OCI-LY1 (cell line): ENCODE measurements at regions not wholly inside any gene's neighbourhood (a gene's known extent, or its start where the extent isn't known, plus 50 kb on each side); places are given as distances from the start of the nearest gene placed in this dataset.
"Not testable (repeated sequence)": the region's sequence is repeated elsewhere in the genome, so short reads cannot be mapped to it uniquely, and the experiment has no call there.

ENCODE experiments used
- H2AFZ ChIP-seq: fragments of 200-600 bp; sonication (generic), shearing (Covaris generic); 2 replicates; pipeline ENCODE4 v1.6.0; 2014; ENCODE audit warnings: antibody characterized with exemption, mild to moderate bottlenecking, low read length
- H3F3A ChIP-seq: fragments of 200-600 bp; sonication (generic), shearing (Covaris generic); 2 replicates; pipeline ENCODE4 v1.6.0; 2014; ENCODE audit warnings: mild to moderate bottlenecking, antibody characterized with exemption, low read length, moderate library complexity; ENCODE audit not compliant: insufficient read depth
- H3K27ac ChIP-seq: fragments of 200-600 bp; sonication (generic); 2 replicates; pipeline ENCODE4 v1.5.1; 2014; ENCODE audit warnings: low read length, mixed run types, mild to moderate bottlenecking, low read depth; ENCODE audit not compliant: poor library complexity, severe bottlenecking
- H3K27me3 ChIP-seq: fragments of 200-600 bp; sonication (generic); 2 replicates; pipeline ENCODE4 v1.6.0; 2014; ENCODE audit warnings: antibody characterized with exemption, mild to moderate bottlenecking, low read length, moderate library complexity; ENCODE audit not compliant: insufficient read depth
- H3K36me3 ChIP-seq: fragments of 200-600 bp; sonication (generic); 2 replicates; pipeline ENCODE4 v1.6.1; 2014; ENCODE audit warnings: mild to moderate bottlenecking, antibody characterized with exemption, low read length, moderate library complexity, mixed read lengths; ENCODE audit not compliant: insufficient read depth
- H3K4me1 ChIP-seq: fragments of 200-600 bp; sonication (generic); 2 replicates; pipeline ENCODE4 v1.5.1; 2014; ENCODE audit warnings: mild to moderate bottlenecking, low read length, moderate library complexity; ENCODE audit not compliant: insufficient read depth, severe bottlenecking
- H3K4me2 ChIP-seq: fragments of 200-600 bp; sonication (generic), shearing (Covaris generic); 2 replicates; pipeline ENCODE4 v1.6.1; 2014; ENCODE audit warnings: low read length
- H3K4me3 ChIP-seq: fragments of 200-600 bp; sonication (generic); 2 replicates; pipeline ENCODE4 v1.5.1; 2014; ENCODE audit warnings: low read length, low read depth, mild to moderate bottlenecking, mixed read lengths; ENCODE audit not compliant: poor library complexity, severe bottlenecking
- H3K79me2 ChIP-seq: fragments of 200-600 bp; shearing (Covaris generic); 2 replicates; pipeline ENCODE4 v1.6.1; 2016; ENCODE audit warnings: mixed run types, low read length, mixed read lengths; ENCODE audit not compliant: insufficient read depth
- H3K9ac ChIP-seq: fragments of 200-600 bp; sonication (generic), shearing (Covaris generic); 2 replicates; pipeline ENCODE4 v1.6.1; 2014; ENCODE audit warnings: mild to moderate bottlenecking, low read length, mixed read lengths
- H3K9me2 ChIP-seq: fragments of 200-600 bp; sonication (generic), shearing (Covaris generic); 2 replicates; pipeline ENCODE4 v1.6.1; 2014; ENCODE audit warnings: low read depth, mild to moderate bottlenecking, low read length, mixed read lengths
- H3K9me3 ChIP-seq: fragments of 200-600 bp; shearing (Covaris generic); 2 replicates; pipeline ENCODE4 v1.6.1; 2014; ENCODE audit warnings: low read length, mixed read lengths
- H4K20me1 ChIP-seq: fragments of 200-600 bp; sonication (generic), shearing (Covaris generic); 2 replicates; pipeline ENCODE4 v1.6.0; 2016; ENCODE audit warnings: mild to moderate bottlenecking, low read length; ENCODE audit not compliant: insufficient read depth
- CTCF ChIP-seq: fragments of 200-600 bp; sonication (generic), shearing (Covaris generic); IDR thresholded peaks from 2 replicates; pipeline ENCODE4 v1.5.1; 2017; ENCODE audit warnings: mild to moderate bottlenecking, antibody characterized with exemption, low read length, moderate library complexity, mixed read lengths
- EZH2 ChIP-seq: fragments of 200-600 bp; sonication (generic), shearing (Covaris generic); IDR thresholded peaks from 2 replicates; pipeline ENCODE4 v1.8.0; 2017; ENCODE audit warnings: borderline replicate concordance, mixed run types, mild to moderate bottlenecking, antibody characterized with exemption, low read length, moderate library complexity, mixed read lengths

DNA sequence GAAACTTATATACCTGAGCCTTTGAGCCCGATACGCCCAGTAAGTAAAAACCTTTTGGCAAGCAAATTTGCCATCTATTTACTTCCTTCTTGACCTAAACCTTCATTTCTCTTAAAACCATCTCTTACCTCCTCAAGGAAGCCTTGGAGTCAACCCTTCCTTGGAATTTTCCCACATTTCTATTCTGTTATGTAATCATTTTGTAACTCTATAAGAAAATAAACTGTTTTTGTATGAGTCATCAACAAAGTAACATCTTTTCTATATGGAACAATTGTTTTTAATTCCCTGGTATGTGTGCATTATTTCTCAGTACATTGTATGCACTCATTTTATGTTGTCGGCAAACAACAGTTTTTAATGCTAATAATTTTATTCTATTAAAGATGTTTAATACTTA lies 162.0 kb downstream of the TEX36 start:
- no peaks in the 10 kb centered on the region for H3K4me1 ChIP-seq
- no peaks in the 10 kb centered on the region for H3K9me2 ChIP-seq
- H3K27ac ChIP-seq = no peak overlapping the region
- H3K9me3 ChIP-seq = no peaks in the 10 kb centered on the region
- no peaks in the 10 kb centered on the region for H3K79me2 ChIP-seq
- H3K9ac ChIP-seq = no peak overlapping the region
- H4K20me1 ChIP-seq = no peaks in the 10 kb centered on the region
- no peaks in the 10 kb centered on the region for H3K36me3 ChIP-seq
- TF ChIP-seq CTCF = no peak
- no peak for TF ChIP-seq EZH2
- H3F3A ChIP-seq = no peaks in the 10 kb centered on the region
- no peak overlapping the region for H3K4me2 ChIP-seq
- no peak overlapping the region for H2AFZ ChIP-seq
- no peak overlapping the region for H3K4me3 ChIP-seq
- no peaks in the 10 kb centered on the region for H3K27me3 ChIP-seq

- H3K4me2 ChIP-seq, H3K27me3 ChIP-seq, H3K4me1 ChIP-seq, H3K9me2 ChIP-seq, H3K27ac ChIP-seq, H4K20me1 ChIP-seq, H3K9me3 ChIP-seq, H3K79me2 ChIP-seq, H2AFZ ChIP-seq, H3K36me3 ChIP-seq, H3F3A ChIP-seq, H3K4me3 ChIP-seq, H3K9ac ChIP-seq: not testable (repeated sequence)
These were observed 164.6 kb downstream of the TEX36 start for GRCh38 chr10:125518397-125518796.

DNA sequence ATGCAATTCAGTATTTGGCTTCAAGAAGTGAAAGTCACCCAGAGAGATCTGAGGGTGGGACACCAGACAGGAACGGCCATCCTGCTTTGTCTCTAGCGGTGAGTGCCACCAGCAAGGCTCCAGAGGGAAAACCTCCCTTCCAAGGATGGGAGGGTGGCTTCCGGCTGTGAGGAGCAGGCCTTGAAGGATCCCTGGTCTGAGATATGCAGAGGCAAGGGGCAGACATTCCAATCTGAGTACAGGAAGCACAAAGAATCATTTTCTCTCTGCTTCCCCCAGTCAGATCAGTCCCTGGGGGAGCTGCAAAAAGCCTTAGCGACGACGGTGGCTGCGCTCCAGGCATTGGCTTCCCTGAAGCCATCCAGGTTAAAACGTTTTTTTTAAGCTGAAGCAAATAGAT lies 167.4 kb downstream of the TEX36 start:
- Histone ChIP-seq H3F3A (no peaks in the 10 kb centered on the region), H3K27me3 (no peaks in the 10 kb centered on the region), H2AFZ (no peak overlapping the region), H3K36me3 (no peaks in the 10 kb centered on the region), H3K4me3 (no peak overlapping the region), H3K79me2 (no peaks in the 10 kb centered on the region), H3K9ac (no peak overlapping the region), H3K9me2 (no peaks in the 10 kb centered on the region), H3K27ac (no peak overlapping the region), H3K4me2 (no peak overlapping the region), H3K9me3 (no peaks in the 10 kb centered on the region), H4K20me1 (no peaks in the 10 kb centered on the region), H3K4me1 (no peaks in the 10 kb centered on the region)
- TF ChIP-seq CTCF (no peak), EZH2 (no peak)

GRCh38 chr10:125514206-125515162 lies 168.5 kb downstream of the TEX36 start:
- H2AFZ ChIP-seq = no peak overlapping the region
- H3K36me3 ChIP-seq = no peaks in the 10 kb centered on the region
- no peaks in the 10 kb centered on the region for H3K9me3 ChIP-seq
- no peaks in the 10 kb centered on the region for H3F3A ChIP-seq
- no peaks in the 10 kb centered on the region for H3K79me2 ChIP-seq
- no peaks in the 10 kb centered on the region for H3K27me3 ChIP-seq
- TF ChIP-seq CTCF (no peak), EZH2 (no peak)
- no peaks in the 10 kb centered on the region for H3K4me1 ChIP-seq
- H3K27ac ChIP-seq = no peak overlapping the region
- H3K4me3 ChIP-seq = no peak overlapping the region
- H3K9me2 ChIP-seq = no peaks in the 10 kb centered on the region
- H3K4me2 ChIP-seq = no peak overlapping the region
- no peak overlapping the region for H3K9ac ChIP-seq
- H4K20me1 ChIP-seq = no peaks in the 10 kb centered on the region
